A549 (cell line): ENCODE measurements at regions not wholly inside any gene's neighbourhood (a gene's known extent, or its start where the extent isn't known, plus 50 kb on each side); places are given as distances from the start of the nearest gene placed in this dataset.

Experiments used
- ATAC-seq, 2 experiments: fragments of 200-7000 bp in 1 of 2; fragments of >200 bp in 1 of 2; cut with Nextera tagmentation in 1 of 2; cut with Tn5 transposase in 1 of 2; 3 replicates each; pipeline versions ENCODE4 v1.8.0 to v1.9.1; 2018 to 2020; ENCODE audit warnings: mild to moderate bottlenecking in 1 of 2, moderate library complexity in 1 of 2
- CTCF ChIA-PET: fragments of 300-600 bp; sonication (Branson Sonifier 250); formaldehyde crosslinking; extraction: SDS; loops from one replicate; lab custom pipeline; 2021; ENCODE audit warnings: antibody characterized with exemption, inconsistent platforms; lab: Yijun Ruan, JAX
- POLR2A ChIA-PET: fragments of 350-600 bp; formaldehyde crosslinking; extraction: SDS; loops from one replicate; lab custom pipeline; 2021; ENCODE audit warnings: antibody characterized with exemption, inconsistent platforms; lab: Yijun Ruan, JAX
- DNase-seq, 2 experiments: peaks; one replicate each; pipeline versions ENCODE4 v3.0.0 to v3.0.0-alpha.2; 2011 to 2016; ENCODE audit warnings: low read depth in 1 of 2, low spot score in 1 of 2
- FAIRE-seq: peaks from 2 replicates; lab custom pipeline; 2011; peaks lifted over from hg19 to GRCh38; lab: Jason Lieb, UNC
- H3K27ac ChIP-seq, 2 experiments: fragments of >200 bp; sonication (Bioruptor Twin); formaldehyde crosslinking; 3 replicates each; pipeline ENCODE4 v1.5.1; 2016 to 2017
- H3K4me1 ChIP-seq: fragments of >200 bp; sonication (Bioruptor Twin); formaldehyde crosslinking; 3 replicates; pipeline ENCODE4 v1.6.1; 2016
- H3K4me2 ChIP-seq: fragments of >200 bp; sonication (Bioruptor Twin); formaldehyde crosslinking; 3 replicates; pipeline ENCODE4 v1.6.1; 2016
- H3K4me3 ChIP-seq: fragments of >200 bp; sonication (Bioruptor Twin); formaldehyde crosslinking; 3 replicates; pipeline ENCODE4 v1.5.1; 2016
- H3K9me3 ChIP-seq: fragments of >200 bp; sonication (Bioruptor Twin); formaldehyde crosslinking; 3 replicates; pipeline ENCODE4 v1.6.1; 2016
- BHLHE40 ChIP-seq: IDR thresholded peaks from 2 replicates; pipeline ENCODE4 v1.6.1; 2012; ENCODE audit warnings: low read depth, low read length, inconsistent platforms
- CBX2 ChIP-seq: fragments of 200-600 bp; sonication (generic); IDR thresholded peaks from 2 replicates; pipeline ENCODE4 v1.6.1; 2016; ENCODE audit warnings: low read depth, mild to moderate bottlenecking, borderline replicate concordance
- CBX8 ChIP-seq: fragments of 200-600 bp; sonication (generic); IDR thresholded peaks from 2 replicates; pipeline ENCODE4 v1.6.1; 2016
- CEBPB ChIP-seq, 2 experiments: fragments of >200 bp in 1 of 2; sonication (Bioruptor Twin) in 1 of 2; formaldehyde crosslinking in 1 of 2; IDR thresholded peaks; 2 replicates each; pipeline ENCODE4 v1.6.1; 2012 to 2016
- CHD4 ChIP-seq: fragments of 200-600 bp; sonication (generic); IDR thresholded peaks from 2 replicates; pipeline ENCODE4 v1.6.1; 2016; ENCODE audit warnings: antibody characterized with exemption, mild to moderate bottlenecking, borderline replicate concordance
- ESRRA ChIP-seq: fragments of 150-350 bp; IDR thresholded peaks from 2 replicates; pipeline ENCODE4 v1.6.1; 2014; ENCODE audit warnings: mild to moderate bottlenecking, low read length, borderline replicate concordance
- FOSB ChIP-seq: fragments of 250-450 bp; sonication (Bioruptor Pico); IDR thresholded peaks from 2 replicates; pipeline ENCODE4 v1.5.0; 2020; ENCODE audit warnings: mild to moderate bottlenecking, moderate library complexity
- FOSL2 ChIP-seq, 2 experiments: fragments of 450-650 bp in 1 of 2; fragments of >200 bp in 1 of 2; sonication (Bioruptor Twin) in 1 of 2; formaldehyde crosslinking; IDR thresholded peaks; 2 replicates each; pipeline versions ENCODE4 v1.5.0 to v1.6.1; 2016 to 2020; ENCODE audit warnings: mild to moderate bottlenecking in 1 of 2, moderate library complexity in 1 of 2
- FOXS1 ChIP-seq: fragments of 250-450 bp; sonication (Bioruptor Pico); IDR thresholded peaks from 2 replicates; pipeline ENCODE4 v1.5.0; 2020; ENCODE audit warnings: mild to moderate bottlenecking, moderate library complexity
- GATA3 ChIP-seq: IDR thresholded peaks from 2 replicates; pipeline ENCODE4 v1.6.1; 2012; ENCODE audit warnings: borderline replicate concordance
- HDAC2 ChIP-seq: fragments of 200-600 bp; sonication (generic); IDR thresholded peaks from 2 replicates; pipeline ENCODE4 v1.6.1; 2016
- HOXB5 ChIP-seq: fragments of 250-450 bp; sonication (Bioruptor Pico); IDR thresholded peaks from 2 replicates; pipeline ENCODE4 v1.5.0; 2020; ENCODE audit warnings: mild to moderate bottlenecking, moderate library complexity
- JUN ChIP-seq, 2 experiments: fragments of >200 bp; sonication (Bioruptor Twin); formaldehyde crosslinking; IDR thresholded peaks; 2 replicates in 1 of 2; 3 replicates in 1 of 2; pipeline ENCODE4 v1.6.1; 2016 to 2017
- MAFK ChIP-seq: fragments of 450-650 bp; IDR thresholded peaks from 2 replicates; pipeline ENCODE4 v1.6.1; 2014; ENCODE audit not compliant: partially characterized antibody
- MAZ ChIP-seq: fragments of 150-350 bp; IDR thresholded peaks from 2 replicates; pipeline ENCODE4 v1.6.1; 2014; ENCODE audit warnings: antibody characterized with exemption, low read depth, low read length, borderline replicate concordance
- MYC ChIP-seq: IDR thresholded peaks from 2 replicates; pipeline ENCODE4 v1.6.1; 2012; ENCODE audit warnings: mild to moderate bottlenecking, inconsistent platforms, low read length, improper control_type of control experiment, borderline replicate concordance
- NFE2L2 ChIP-seq: fragments of 150-350 bp; conservative IDR thresholded peaks from 2 replicates; pipeline ENCODE4 v1.6.1; 2014; ENCODE audit warnings: low read length
- NR3C1 ChIP-seq: fragments of >200 bp; sonication (Bioruptor Twin); formaldehyde crosslinking; IDR thresholded peaks from 3 replicates; pipeline ENCODE4 v1.6.1; 2017
- RAD21 ChIP-seq, 2 experiments: fragments of >200 bp in 1 of 2; sonication (Bioruptor Twin) in 1 of 2; formaldehyde crosslinking in 1 of 2; IDR thresholded peaks in 1 of 2; conservative IDR thresholded peaks in 1 of 2; 2 replicates in 1 of 2; 3 replicates in 1 of 2; pipeline ENCODE4 v1.6.1; 2012 to 2018; ENCODE audit warnings: inconsistent platforms in 1 of 2
- RFX5 ChIP-seq: fragments of 450-650 bp; IDR thresholded peaks from 2 replicates; pipeline ENCODE4 v1.7.1; 2014; ENCODE audit warnings: antibody characterized with exemption, mild to moderate bottlenecking, moderate library complexity
- RNF2 ChIP-seq: fragments of 200-600 bp; sonication (generic); IDR thresholded peaks from 2 replicates; pipeline ENCODE4 v1.6.1; 2016; ENCODE audit warnings: low read depth, mild to moderate bottlenecking, antibody characterized with exemption, moderate library complexity, borderline replicate concordance
- SMC3 ChIP-seq: fragments of >200 bp; sonication (Bioruptor Twin); formaldehyde crosslinking; IDR thresholded peaks from 3 replicates; pipeline ENCODE4 v1.6.1; 2018; ENCODE audit warnings: inconsistent platforms
- TP53 ChIP-seq: fragments of 250-450 bp; sonication (Bioruptor Pico); IDR thresholded peaks from 2 replicates; pipeline ENCODE4 v1.5.0; 2021; ENCODE audit warnings: mild to moderate bottlenecking, moderate library complexity
- ZSCAN20 ChIP-seq: fragments of 250-450 bp; sonication (Bioruptor Pico); IDR thresholded peaks from 2 replicates; pipeline ENCODE4 v1.8.0; 2022; ENCODE audit warnings: mild to moderate bottlenecking, moderate library complexity
- WGBS: methylation state at CpG from one replicate; pipeline ENCODE4 v1.1.6; 2017; ENCODE audit errors: missing lambda C conversion rate; 5-methylcytosine and 5-hydroxymethylcytosine counted together
- TF ChIP-seq, protein P1 (sequence below): IDR thresholded peaks from 2 replicates; pipeline ENCODE4 v1.6.1; 2012; ENCODE audit warnings: low read depth, borderline replicate concordance

DNA sequence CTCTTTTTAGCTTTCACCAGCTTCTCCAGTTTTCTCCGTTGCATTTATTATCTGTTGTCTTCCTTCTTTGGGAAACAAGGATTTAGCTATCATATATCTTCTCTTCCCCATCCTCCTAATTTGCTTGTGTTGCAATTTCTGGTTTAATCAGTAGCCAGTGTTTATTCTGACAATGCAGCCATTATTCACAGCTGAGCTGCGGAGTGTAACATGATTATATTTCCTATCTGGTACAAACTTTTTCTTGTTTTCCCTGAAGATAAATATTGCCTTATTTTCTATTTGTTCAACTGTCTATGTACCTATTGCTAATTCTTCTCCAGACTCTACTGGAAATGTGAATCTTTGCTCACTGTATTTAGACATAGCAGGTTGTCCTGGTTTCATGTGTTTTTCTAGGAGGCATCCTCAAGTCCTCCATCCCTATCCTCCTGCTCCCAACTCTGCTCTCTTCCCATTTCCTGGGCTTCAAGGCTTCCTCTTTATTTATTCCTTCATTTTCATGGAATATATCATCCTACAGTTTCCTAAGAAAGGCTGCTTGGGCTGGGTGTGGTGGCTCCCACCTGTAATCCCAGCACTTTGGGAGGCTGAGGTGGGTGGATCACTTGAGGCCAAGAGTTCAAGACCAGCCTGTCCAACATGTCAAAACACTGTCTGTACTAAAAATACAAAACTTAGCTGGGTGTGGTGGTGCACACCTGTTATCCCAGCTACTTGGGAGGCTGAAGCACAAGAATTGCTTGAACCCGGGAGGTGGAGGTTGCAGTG lies 72.4 kb upstream of the KDM7A start:
- no peak for FAIRE-seq
- POLR2A ChIA-PET: no interaction called here
- Histone ChIP-seq H3K4me2 (peak overlapping the region; percentile 66), H3K4me3 (no peak overlapping the region), H3K9me3 (0 out of 3 replicates have a peak, but pooled peaks cover 4% of the 10 kb centered on the region), H3K4me1 (peaks cover 22% of the 10 kb centered on the region), H3K27ac (peak overlapping the region; percentile 48 to 65)
- TF ChIP-seq CEBPB (IDR thresholded peaks at IDR 0.05): peak; percentile 73 to 90; a peak in 3 of 4 replicates
- no peak for TF ChIP-seq RFX5
- peak; percentile 69; the same call in 1 of the 2 replicates for TF ChIP-seq CHD4
- TF ChIP-seq, protein P1, sequence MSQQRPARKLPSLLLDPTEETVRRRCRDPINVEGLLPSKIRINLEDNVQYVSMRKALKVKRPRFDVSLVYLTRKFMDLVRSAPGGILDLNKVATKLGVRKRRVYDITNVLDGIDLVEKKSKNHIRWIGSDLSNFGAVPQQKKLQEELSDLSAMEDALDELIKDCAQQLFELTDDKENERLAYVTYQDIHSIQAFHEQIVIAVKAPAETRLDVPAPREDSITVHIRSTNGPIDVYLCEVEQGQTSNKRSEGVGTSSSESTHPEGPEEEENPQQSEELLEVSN: no peak
- no peak for TF ChIP-seq MYC
- peak; percentile 97 for TF ChIP-seq MAFK
- no peak for TF ChIP-seq FOSB (CRISPR knock-in tag)
- peak; percentile 8; the same call in 1 of the 3 replicates for TF ChIP-seq SMC3
- TF ChIP-seq HOXB5: no peak
- 0 out of 2 replicates have a peak, but pooled peaks have one; percentile 20 for TF ChIP-seq GATA3
- 36% methylated on average over 3 of the region's 3 CpGs for WGBS
- CTCF ChIA-PET: no interaction called here
- DNase-seq: peak in 1 of 2 experiments; percentile 56
- ATAC-seq: peak in 1 of 2 experiments; percentile 79; a peak in 3 of 6 replicates

DNA sequence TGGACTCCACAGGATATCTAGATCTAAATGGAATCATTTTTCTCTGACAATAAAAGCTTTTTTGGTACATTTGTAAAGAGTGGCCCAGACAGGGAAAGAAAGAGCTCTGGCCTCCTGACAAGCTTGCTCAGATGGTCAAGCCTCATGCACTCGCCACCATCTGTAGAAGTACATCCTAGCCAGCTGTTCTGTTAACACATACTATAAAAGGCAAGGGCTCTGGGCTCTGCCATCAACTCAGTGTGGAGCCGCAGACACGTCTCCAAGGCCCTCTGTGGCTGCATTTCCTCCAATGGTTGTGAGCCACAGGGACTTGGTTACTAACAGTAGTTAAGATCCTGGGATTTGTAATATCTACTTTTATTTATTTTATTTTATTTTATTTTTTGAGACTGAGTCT lies 70.8 kb upstream of the KDM7A start:
- 0 out of 3 replicates have a peak, but pooled peaks cover 4% of the 10 kb centered on the region for H3K9me3 ChIP-seq
- TF ChIP-seq RNF2: no peak
- no peak for TF ChIP-seq ZSCAN20 (CRISPR knock-in tag)
- TF ChIP-seq FOSB (CRISPR knock-in tag): no peak
- no peak for TF ChIP-seq FOSL2 (IDR thresholded peaks at IDR 0.05)
- no peak for TF ChIP-seq FOSL2 (CRISPR knock-in tag; IDR thresholded peaks at IDR 0.05)
- no peak for TF ChIP-seq JUN (IDR thresholded peaks at IDR 0.05)
- TF ChIP-seq CBX2: no peak
- TF ChIP-seq BHLHE40: no peak
- TF ChIP-seq FOXS1 (CRISPR knock-in tag): no peak
- TF ChIP-seq, all 56 proteins: peak for 0
- H3K4me2 ChIP-seq: no peak overlapping the region
- 0 out of 6 replicates have a peak overlapping the region, but pooled peaks of 1 of the 2 experiments have one; percentile 20 for H3K27ac ChIP-seq
- FAIRE-seq (no peak), ATAC-seq (no peak), DNase-seq (no peak)
- no peak overlapping the region for H3K4me3 ChIP-seq
- CTCF ChIA-PET: interaction anchor here (0.7 kb wide), 1 partner anchor 629 kb away, joined by 3 read pairs; no protein-coding TSS in a partner anchor
- peaks cover 15% of the 10 kb centered on the region for H3K4me1 ChIP-seq
- POLR2A ChIA-PET: no interaction called here
- WGBS: 87% methylated on average over 3 of the region's 3 CpGs

DNA sequence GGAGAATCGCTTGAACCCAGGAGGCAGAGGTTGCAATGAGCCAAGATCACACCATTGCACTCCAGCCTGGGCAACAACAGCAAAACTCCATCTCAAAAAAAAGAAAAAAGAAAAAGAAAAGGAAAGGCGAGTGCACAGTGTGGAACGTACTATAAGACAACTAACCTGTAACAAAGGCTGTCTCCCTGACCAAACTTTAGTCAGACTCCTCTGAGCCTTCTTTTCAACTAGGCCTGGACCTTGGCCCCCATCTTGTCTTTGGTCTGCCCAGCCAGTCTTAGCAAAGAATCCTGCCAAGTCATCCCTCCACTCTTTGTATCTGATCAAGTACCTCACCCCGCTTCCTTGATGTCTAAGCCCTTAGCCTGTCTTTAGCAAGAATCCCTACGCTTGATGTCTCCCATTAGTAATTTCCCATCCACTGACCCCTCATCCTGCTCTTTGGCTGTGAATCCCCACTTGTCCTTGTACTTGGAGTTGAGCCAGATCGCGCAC lies 68.9 kb upstream of the KDM7A start:
- ChIA-PET POLR2A (no interaction called here), CTCF (interaction anchor here (0.6 kb wide), 1 partner anchor 11 kb away, joined by 3 read pairs; no protein-coding TSS in a partner anchor)
- peaks cover 15% of the 10 kb centered on the region for H3K4me1 ChIP-seq
- no peak overlapping the region for H3K27ac ChIP-seq
- H3K4me3 ChIP-seq: no peak overlapping the region
- H3K4me2 ChIP-seq: no peak overlapping the region
- 0 out of 3 replicates have a peak, but pooled peaks cover 4% of the 10 kb centered on the region for H3K9me3 ChIP-seq
- ATAC-seq: no peak
- no peak for DNase-seq
- no peak for FAIRE-seq
- 92% methylated on average over 7 of the region's 7 CpGs for WGBS
- TF ChIP-seq TP53 (CRISPR knock-in tag) (no peak), RAD21 (conservative IDR thresholded peaks at IDR 0.05 in 1 of 2, IDR thresholded peaks at IDR 0.05 in 1 of 2) (no peak), NFE2L2 (no peak), MAZ (no peak), ESRRA (no peak), HDAC2 (no peak), CBX8 (no peak), NR3C1 (no peak)
